Fibroblast of lung (primary cell): ENCODE measurements at regions not wholly inside any gene's neighbourhood (a gene's known extent, or its start where the extent isn't known, plus 50 kb on each side); places are given as distances from the start of the nearest gene placed in this dataset.

Experiments used
- DNase-seq, 2 donors: peaks; one replicate each; pipeline versions ENCODE4 v3.0.0 to v3.0.0-alpha.2; 2010; ENCODE audit warnings: low read depth in 2 of 2
- H2AFZ ChIP-seq: 2 replicates; pipeline ENCODE4 v1.5.1; 2012; ENCODE audit warnings: low read length, control low read depth, inconsistent platforms
- H3K27ac ChIP-seq: 2 replicates; pipeline ENCODE4 v1.5.1; 2011; ENCODE audit warnings: low read length, control low read depth; ENCODE audit not compliant: insufficient read depth
- H3K27me3 ChIP-seq: 2 replicates; pipeline ENCODE4 v1.5.1; 2011; ENCODE audit warnings: mild to moderate bottlenecking, low read length; ENCODE audit not compliant: control insufficient read depth, insufficient read depth
- H3K36me3 ChIP-seq: 2 replicates; pipeline ENCODE4 v1.5.1; 2011; ENCODE audit warnings: low read length; ENCODE audit not compliant: control insufficient read depth, insufficient read depth
- H3K4me1 ChIP-seq: 2 replicates; pipeline ENCODE4 v1.5.1; 2011; ENCODE audit warnings: low read length; ENCODE audit not compliant: control insufficient read depth, insufficient read depth; ENCODE audit errors: extremely low read depth
- H3K4me2 ChIP-seq: 2 replicates; pipeline ENCODE4 v1.5.1; 2011; ENCODE audit warnings: low read length, control low read depth; ENCODE audit not compliant: insufficient read depth; ENCODE audit errors: extremely low read depth
- H3K4me3 ChIP-seq, 4 experiments: fragments of 200-600 bp in 1 of 4; sonication (generic) in 1 of 4; replicated peaks in 1 of 4; 2 replicates each; pipeline ENCODE4 v1.5.1; 2011 to 2016; ENCODE audit warnings: low read length in 4 of 4, low read depth in 3 of 4, mild to moderate bottlenecking in 3 of 4, control low read depth in 2 of 4, inconsistent platforms in 1 of 4, mixed read lengths in 1 of 4; ENCODE audit not compliant: insufficient read depth in 1 of 4; ENCODE audit errors: control extremely low read depth in 1 of 4
- H3K79me2 ChIP-seq: 2 replicates; pipeline ENCODE4 v1.5.1; 2012; ENCODE audit warnings: mild to moderate bottlenecking, low read length, inconsistent platforms; ENCODE audit not compliant: control insufficient read depth, insufficient read depth
- H3K9ac ChIP-seq: 2 replicates; pipeline ENCODE4 v1.5.1; 2011; ENCODE audit warnings: mild to moderate bottlenecking, low read length, control low read depth; ENCODE audit not compliant: insufficient read depth
- H3K9me3 ChIP-seq: 2 replicates; pipeline ENCODE4 v1.5.1; 2012; ENCODE audit warnings: low read depth, low read length; ENCODE audit not compliant: control insufficient read depth, insufficient read depth
- H4K20me1 ChIP-seq: 2 replicates; pipeline ENCODE4 v1.5.1; 2011; ENCODE audit warnings: low read length; ENCODE audit not compliant: control insufficient read depth, insufficient read depth; ENCODE audit errors: extremely low read depth
- CTCF ChIP-seq, 2 donors: IDR thresholded peaks in 1 of 2; conservative IDR thresholded peaks in 1 of 2; 1 replicate in 1 of 2; 2 replicates in 1 of 2; pipeline ENCODE4 v1.5.1; 2011 to 2012; ENCODE audit warnings: low read length in 2 of 2, control low read depth in 1 of 2, inconsistent platforms in 1 of 2, low read depth in 1 of 2, mild to moderate bottlenecking in 1 of 2
- EZH2 ChIP-seq: IDR thresholded peaks from 2 replicates; pipeline ENCODE4 v1.5.1; 2012; ENCODE audit warnings: low read length, control low read depth, mild to moderate bottlenecking; ENCODE audit errors: missing control alignments

DNA sequence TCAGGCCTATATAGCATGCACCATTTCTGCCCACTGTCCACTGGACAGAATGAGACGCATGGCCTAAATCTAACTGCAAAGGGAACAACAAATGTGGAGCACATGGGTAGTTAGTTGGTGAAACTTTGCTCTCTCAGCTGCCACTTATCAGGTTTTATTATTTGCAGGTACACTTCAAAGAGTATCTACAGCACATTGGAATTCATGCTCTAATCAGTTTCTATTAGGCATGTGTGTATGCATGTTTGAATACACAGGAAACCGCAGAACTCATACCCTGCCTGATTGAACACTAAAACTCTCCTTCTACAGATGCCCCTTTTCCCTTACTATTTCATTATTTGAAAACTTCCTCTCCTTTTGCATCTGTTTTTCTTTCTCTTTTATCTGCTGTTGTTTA is 97.4 kb upstream of the HSF2 start:
- no peak overlapping the region for H3K27ac ChIP-seq
- H3K79me2 ChIP-seq: no peaks in the 10 kb centered on the region
- H3K4me2 ChIP-seq: no peak overlapping the region
- DNase-seq: no peak
- H3K4me3 ChIP-seq: no peak overlapping the region
- H3K9me3 ChIP-seq: no peaks in the 10 kb centered on the region
- no peaks in the 10 kb centered on the region for H3K27me3 ChIP-seq
- no peak overlapping the region for H3K9ac ChIP-seq
- no peak overlapping the region for H2AFZ ChIP-seq
- no peak for TF ChIP-seq EZH2
- no peak for TF ChIP-seq CTCF (conservative IDR thresholded peaks at IDR 0.05 in 1 of 2, IDR thresholded peaks at IDR 0.05 in 1 of 2; ENCODE audit: low read depth in 1 of 2, low read length in 2 of 2)
- H3K36me3 ChIP-seq: no peaks in the 10 kb centered on the region
- H4K20me1 ChIP-seq: no peaks in the 10 kb centered on the region
- H3K4me1 ChIP-seq: no peaks in the 10 kb centered on the region

- Histone ChIP-seq H3K9ac (no peak overlapping the region), H3K4me2 (no peak overlapping the region), H2AFZ (no peak overlapping the region), H3K79me2 (no peaks in the 10 kb centered on the region), H3K36me3 (no peaks in the 10 kb centered on the region), H4K20me1 (no peaks in the 10 kb centered on the region), H3K4me3 (no peak overlapping the region), H3K4me1 (no peaks in the 10 kb centered on the region), H3K9me3 (no peaks in the 10 kb centered on the region), H3K27me3 (no peaks in the 10 kb centered on the region), H3K27ac (no peak overlapping the region)
- TF ChIP-seq CTCF (conservative IDR thresholded peaks at IDR 0.05 in 1 of 2, IDR thresholded peaks at IDR 0.05 in 1 of 2; ENCODE audit: low read depth in 1 of 2, low read length in 2 of 2) (no peak), EZH2 (no peak)
- DNase-seq: no peak
These were observed 91.9 kb upstream of the HSF2 start for GRCh38 chr6:122307577-122307976.

- H3K4me3 ChIP-seq: no peak overlapping the region
- no peak overlapping the region for H3K27ac ChIP-seq
- H3K9ac ChIP-seq: no peak overlapping the region
- TF ChIP-seq CTCF (conservative IDR thresholded peaks at IDR 0.05 in 1 of 2, IDR thresholded peaks at IDR 0.05 in 1 of 2; ENCODE audit: low read depth in 1 of 2, low read length in 2 of 2) (no peak), EZH2 (no peak)
- no peaks in the 10 kb centered on the region for H4K20me1 ChIP-seq
- no peaks in the 10 kb centered on the region for H3K79me2 ChIP-seq
- H3K4me1 ChIP-seq: no peaks in the 10 kb centered on the region
- no peak overlapping the region for H2AFZ ChIP-seq
- H3K9me3 ChIP-seq: no peaks in the 10 kb centered on the region
- no peak overlapping the region for H3K4me2 ChIP-seq
- no peaks in the 10 kb centered on the region for H3K27me3 ChIP-seq
- DNase-seq: no peak
- H3K36me3 ChIP-seq: no peaks in the 10 kb centered on the region
These were observed 91.4 kb upstream of the HSF2 start for GRCh38 chr6:122308074-122308473.
